Thyroid gland (tissue), 4 donors: ENCODE measurements at regions not wholly inside any gene's neighbourhood (a gene's known extent, or its start where the extent isn't known, plus 50 kb on each side); places are given as distances from the start of the nearest gene placed in this dataset.

Experiments used
- CTCF ChIP-seq, 6 experiments: fragments of 200-600 bp in 3 of 6; fragments of 450-650 bp in 3 of 6; sonication (generic) in 3 of 6; IDR thresholded peaks; one replicate each; pipeline ENCODE4 v1.5.1; 2016 to 2019; ENCODE audit warnings: antibody characterized with exemption in 6 of 6, mild to moderate bottlenecking in 2 of 6, inconsistent platforms in 1 of 6, moderate library complexity in 1 of 6
- POLR2A ChIP-seq, 2 donors: fragments of 450-650 bp; IDR thresholded peaks; one replicate each; pipeline ENCODE4 v1.6.1; 2017; ENCODE audit warnings: antibody characterized with exemption in 2 of 2, mild to moderate bottlenecking in 2 of 2, moderate library complexity in 1 of 2

GRCh38 chrX:125778261-125778660, 387.8 kb downstream of the DCAF12L2 start:
- no peak for TF ChIP-seq CTCF (IDR thresholded peaks at IDR 0.05)
- no peak for TF ChIP-seq POLR2A (IDR thresholded peaks at IDR 0.05)
